ENCODE measurements at regions not wholly inside any gene's neighbourhood (a gene's known extent, or its start where the extent isn't known, plus 50 kb on each side); places are given as distances from the start of the nearest gene placed in this dataset.

- POLR2A ChIA-PET = no interaction called here
- no peak for TF ChIP-seq SIN3A (IDR thresholded peaks at IDR 0.05; ENCODE audit: borderline replicate concordance, insufficient read depth, low read depth, low read length)
- no peak for TF ChIP-seq CTCF (IDR thresholded peaks at IDR 0.05)
- TF ChIP-seq REST (IDR thresholded peaks at IDR 0.05; ENCODE audit: insufficient read depth in 1 of 2, low read depth in 2 of 2, low read length in 1 of 2) = no peak
- no peak for TF ChIP-seq POLR2AphosphoS5 (IDR thresholded peaks at IDR 0.05; ENCODE audit: low read depth, low read length)
- no peak for TF ChIP-seq TCF7L2 (IDR thresholded peaks at IDR 0.05; ENCODE audit: low read depth, low read length)
- H3K27ac ChIP-seq (ENCODE audit: low read length) = no peak overlapping the region
- DNase-seq (ENCODE audit: low read depth, low spot score) (no peak), ATAC-seq (no peak)
- CTCF ChIA-PET = interaction anchor here (0.6 kb wide), 1 partner anchor 253 kb away, joined by 5 read pairs; no protein-coding TSS in a partner anchor
- no peak overlapping the region for H3K4me3 ChIP-seq (ENCODE audit: low read depth in 2 of 2, low read length in 2 of 2)
- intact Hi-C loops (cut with micrococcal nuclease; ENCODE audit: unreplicated experiment) = no loop called here
- no TSS peak for BruUV-seq (replicated peaks)
- no peaks in the 10 kb centered on the region for H3K4me1 ChIP-seq (ENCODE audit: control insufficient read depth, insufficient read depth, low read length)
- H3K27me3 ChIP-seq (ENCODE audit: control insufficient read depth, insufficient read depth, low read length) = no peaks in the 10 kb centered on the region
- H3K36me3 ChIP-seq (ENCODE audit: control insufficient read depth, insufficient read depth, low read length) = no peaks in the 10 kb centered on the region
- in situ Hi-C loops (cut with HindIII; ENCODE audit: low pct_unique_long_range_greater_than_20kb, low sequenced_read_pairs) = no loop called here
- H3K9me3 ChIP-seq (ENCODE audit: control insufficient read depth, insufficient read depth, low read depth, low read length) = no peaks in the 10 kb centered on the region
Observed at GRCh38 chr11:81026032-81026431, 1585.2 kb upstream of the TENM4 start.

- ATAC-seq (no peak), DNase-seq (ENCODE audit: low read depth, low spot score) (no peak)
- Histone ChIP-seq H3K9me3 (ENCODE audit: control insufficient read depth, insufficient read depth, low read depth, low read length) (no peaks in the 10 kb centered on the region), H3K4me1 (ENCODE audit: control insufficient read depth, insufficient read depth, low read length) (no peaks in the 10 kb centered on the region), H3K27ac (ENCODE audit: low read length) (no peak overlapping the region), H3K36me3 (ENCODE audit: control insufficient read depth, insufficient read depth, low read length) (no peaks in the 10 kb centered on the region), H3K4me3 (ENCODE audit: low read depth in 2 of 2, low read length in 2 of 2) (no peak overlapping the region), H3K27me3 (ENCODE audit: control insufficient read depth, insufficient read depth, low read length) (no peaks in the 10 kb centered on the region)
- no TSS peak for BruUV-seq (replicated peaks)
- ChIA-PET POLR2A (no interaction called here), CTCF (no interaction called here)
- TF ChIP-seq CTCF (IDR thresholded peaks at IDR 0.05) (no peak), POLR2AphosphoS5 (IDR thresholded peaks at IDR 0.05; ENCODE audit: low read depth, low read length) (no peak), REST (IDR thresholded peaks at IDR 0.05; ENCODE audit: insufficient read depth in 1 of 2, low read depth in 2 of 2, low read length in 1 of 2) (no peak), TCF7L2 (IDR thresholded peaks at IDR 0.05; ENCODE audit: low read depth, low read length) (no peak), SIN3A (IDR thresholded peaks at IDR 0.05; ENCODE audit: borderline replicate concordance, insufficient read depth, low read depth, low read length) (no peak)
- intact Hi-C loops (cut with micrococcal nuclease; ENCODE audit: unreplicated experiment) (no loop called here), in situ Hi-C loops (cut with HindIII; ENCODE audit: low pct_unique_long_range_greater_than_20kb, low sequenced_read_pairs) (no loop called here)
Observed at GRCh38 chr11:81022057-81022456, 1581.2 kb upstream of the TENM4 start.

Measured in Panc1 (cell line).